DMS153 (cell line): ENCODE measurements at regions not wholly inside any gene's neighbourhood (a gene's known extent, or its start where the extent isn't known, plus 50 kb on each side); places are given as distances from the start of the nearest gene placed in this dataset.

Source experiments
- DNase-seq: peaks from one replicate; lab custom pipeline; 2025; lab: John Stamatoyannopoulos, UW

GRCh38 chr5:125595095-125595494, 828.1 kb upstream of the GRAMD2B start:
- no peak for DNase-seq

DNA sequence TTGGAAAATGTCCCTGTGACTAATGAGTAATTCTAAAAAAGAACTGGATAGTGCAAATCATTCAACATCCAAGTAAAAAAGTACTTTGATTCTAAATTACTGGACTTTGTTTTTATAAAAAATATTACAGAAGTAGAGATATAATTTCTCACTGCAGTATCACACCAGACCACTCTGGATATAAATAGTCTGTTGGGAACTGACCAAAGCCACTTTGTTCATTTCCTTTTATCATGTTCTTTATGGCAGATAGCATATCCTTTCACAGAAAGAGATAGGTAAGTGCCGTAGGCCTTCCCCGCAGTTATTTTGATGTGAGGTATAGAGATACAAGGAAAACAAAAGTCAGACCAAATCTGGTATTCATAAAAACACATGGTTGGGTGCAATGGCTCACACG, 827.4 kb upstream of the GRAMD2B start:
- no peak for DNase-seq

DNA sequence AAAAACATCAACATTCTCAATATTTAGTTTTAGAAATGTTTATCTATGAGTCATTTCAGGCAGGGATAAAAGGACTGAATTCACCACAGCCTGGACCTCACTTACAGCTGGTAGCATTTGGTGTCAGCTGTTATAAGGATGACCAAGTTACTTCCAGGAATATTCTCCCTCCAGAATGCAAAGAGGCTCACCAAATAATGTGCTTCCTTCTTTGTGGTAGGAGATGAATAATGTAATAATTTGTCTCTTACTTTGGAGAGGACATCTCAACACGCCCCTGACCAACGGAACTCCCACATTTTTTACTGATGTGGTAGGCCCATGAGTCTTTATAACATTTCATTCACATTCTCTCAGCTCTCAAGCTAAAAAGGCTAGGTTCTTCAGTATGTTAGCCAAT, 825.9 kb upstream of the GRAMD2B start:
- DNase-seq, result no peak

- no peak for DNase-seq
Observed at GRCh38 chr5:125600559-125600958, 822.6 kb upstream of the GRAMD2B start.

DNA sequence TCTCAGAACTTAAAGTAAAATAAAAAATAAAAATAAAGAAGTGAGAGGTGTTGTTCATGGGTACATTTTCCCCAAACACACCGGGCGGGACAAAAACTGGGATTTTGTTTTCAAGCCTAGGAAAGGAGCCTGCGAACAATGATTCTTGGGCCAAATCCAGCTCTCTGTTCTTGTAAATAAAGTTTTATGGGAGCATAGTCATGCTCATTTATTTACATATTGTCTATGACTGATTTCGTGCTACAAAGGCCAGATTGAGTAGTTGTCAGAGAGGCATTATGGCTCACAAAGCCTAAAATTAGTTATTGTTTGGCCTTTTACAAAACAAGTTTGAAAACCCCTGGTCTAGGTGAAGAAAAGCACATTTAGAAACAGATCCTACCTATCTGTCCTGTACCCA, 821.0 kb upstream of the GRAMD2B start:
- no peak for DNase-seq

DNA sequence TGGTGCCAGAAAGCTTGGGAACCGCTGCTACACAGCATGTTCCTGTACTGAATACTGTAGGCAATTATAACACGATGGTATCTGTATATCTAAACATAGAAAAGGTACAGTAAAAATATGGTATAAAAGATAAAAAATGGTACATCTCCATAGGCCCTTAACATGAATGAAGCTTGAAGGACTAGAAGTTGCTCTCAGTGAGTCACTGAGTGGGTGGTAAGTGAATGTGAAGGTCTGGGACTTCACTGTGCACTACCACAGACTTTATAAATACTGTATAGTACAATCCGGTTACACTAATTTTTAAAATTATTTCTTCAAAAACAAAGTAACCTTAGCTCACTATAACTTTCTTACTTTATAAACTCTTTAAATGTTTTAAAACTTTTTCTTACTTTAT, 819.9 kb upstream of the GRAMD2B start:
- DNase-seq, result no peak

DNA sequence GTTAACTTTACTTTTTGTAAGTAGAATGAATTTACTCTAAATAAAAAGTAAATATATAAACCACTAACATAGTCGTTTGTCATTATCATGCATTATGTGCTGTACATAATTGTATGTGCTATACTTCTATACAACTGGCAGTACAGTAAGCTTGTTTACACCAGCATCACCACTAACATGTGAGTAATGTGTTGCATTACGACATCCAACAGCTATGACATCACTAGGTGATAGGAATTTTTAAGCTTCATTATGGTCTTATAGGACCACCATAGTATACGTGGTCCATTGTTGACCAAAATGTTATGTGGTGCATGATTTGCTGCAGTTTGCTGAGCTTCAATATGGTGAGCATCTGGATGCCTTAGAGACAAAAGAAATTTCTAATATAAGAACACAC, 819.1 kb upstream of the GRAMD2B start:
- DNase-seq, result no peak

GRCh38 chr5:125607018-125607417, 816.2 kb upstream of the GRAMD2B start:
- DNase-seq, result no peak

- no peak for DNase-seq
Observed at GRCh38 chr5:125609011-125609410, 814.2 kb upstream of the GRAMD2B start.

DNA sequence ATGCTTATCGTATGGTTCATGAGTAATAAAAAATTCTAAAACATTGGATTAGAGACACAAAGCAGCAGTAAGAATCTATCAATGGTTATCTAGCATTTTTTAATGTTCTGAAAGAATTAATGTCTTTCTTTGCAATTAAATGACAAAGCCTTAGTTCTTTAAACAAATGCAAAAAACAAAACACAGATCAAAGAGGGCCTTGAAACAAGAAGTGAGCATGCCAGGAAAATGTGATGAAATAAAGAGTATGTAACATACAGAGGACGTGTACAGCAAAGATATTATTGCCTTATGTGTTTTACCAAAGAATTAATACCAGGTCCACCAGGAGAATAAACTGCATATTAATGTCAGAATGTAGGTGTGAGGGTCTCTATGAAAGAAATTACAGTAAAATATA, 812.3 kb upstream of the GRAMD2B start:
- no peak for DNase-seq

DNA sequence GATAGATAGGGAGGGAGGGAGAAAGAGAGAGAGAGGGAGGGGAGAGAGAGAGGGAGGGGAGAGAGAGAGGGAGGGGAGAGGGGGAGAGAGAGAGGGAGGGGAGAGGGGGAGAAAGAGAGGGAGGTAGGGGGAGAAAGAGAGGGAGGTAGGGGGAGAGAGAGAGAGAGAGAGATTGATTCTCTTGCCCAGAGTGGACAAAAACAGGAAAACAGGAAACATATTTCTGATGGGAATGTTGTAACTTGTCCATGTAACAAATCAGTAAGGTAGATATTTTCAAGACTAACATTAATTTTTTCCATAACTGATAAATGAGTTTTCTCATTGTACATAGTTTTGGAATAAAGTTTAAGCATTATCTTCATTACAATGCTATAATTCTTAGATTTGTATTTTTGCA, 811.7 kb upstream of the GRAMD2B start:
- no peak for DNase-seq

DNA sequence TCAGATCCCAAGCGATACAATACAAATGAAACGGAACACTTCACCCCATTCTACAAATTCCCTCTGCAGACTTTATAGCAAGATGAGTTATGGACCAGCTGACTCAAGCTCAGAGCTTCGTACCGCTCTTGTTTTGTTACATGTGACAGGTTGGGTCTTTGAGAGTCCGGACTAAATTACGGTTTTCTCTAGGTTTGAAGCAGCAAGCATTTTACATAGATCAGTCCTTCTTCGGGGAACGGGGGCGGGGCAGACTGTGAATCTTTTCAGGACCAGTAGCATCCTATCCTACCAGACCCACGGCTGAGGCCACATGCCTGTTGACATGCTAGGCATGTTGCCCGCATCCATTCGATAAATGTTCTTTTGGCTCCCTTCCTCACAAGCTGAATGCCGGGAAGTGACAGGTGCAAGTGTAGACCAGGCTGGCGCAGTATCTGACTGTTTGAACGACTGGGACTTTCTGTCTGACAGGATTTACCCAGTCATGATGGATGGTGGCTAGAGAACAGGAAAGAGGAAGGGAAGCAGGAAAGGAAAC, 811.0 kb upstream of the GRAMD2B start:
- DNase-seq, result no peak

- no peak for DNase-seq
Observed at GRCh38 chr5:125612776-125613175, 810.4 kb upstream of the GRAMD2B start.

GRCh38 chr5:125630237-125630636, 793.0 kb upstream of the GRAMD2B start:
- no peak for DNase-seq

GRCh38 chr5:125633523-125633922, 789.7 kb upstream of the GRAMD2B start:
- no peak for DNase-seq

DNA sequence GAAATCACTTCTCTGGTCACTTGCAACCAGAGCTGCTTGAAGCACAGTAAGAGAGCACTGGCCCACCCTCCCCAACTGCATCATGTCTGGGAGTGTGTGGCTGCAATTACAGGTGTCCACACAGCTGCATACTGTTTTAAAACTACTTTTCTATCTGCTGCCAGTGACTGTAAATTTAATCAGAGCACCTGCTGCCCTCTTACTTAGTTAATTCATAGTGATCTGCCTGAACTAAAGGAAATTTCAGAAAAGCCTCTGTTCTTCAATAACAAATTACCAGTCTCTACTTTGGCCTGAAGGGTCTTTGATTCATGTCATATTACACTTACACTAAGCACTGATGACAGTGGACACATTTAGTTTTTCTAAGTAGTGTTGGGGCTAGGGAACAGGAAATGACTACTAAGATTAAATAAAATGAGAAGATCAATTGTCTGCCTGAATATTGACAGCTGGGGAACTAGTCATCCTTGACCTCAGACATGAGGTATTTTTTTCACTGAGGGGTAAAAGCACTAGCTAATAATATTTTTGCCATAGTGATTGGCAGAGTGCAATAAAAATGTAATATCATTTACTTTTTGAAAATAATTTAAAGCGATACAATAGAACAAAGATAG, 788.9 kb upstream of the GRAMD2B start:
- peak; percentile 7 for DNase-seq

DNA sequence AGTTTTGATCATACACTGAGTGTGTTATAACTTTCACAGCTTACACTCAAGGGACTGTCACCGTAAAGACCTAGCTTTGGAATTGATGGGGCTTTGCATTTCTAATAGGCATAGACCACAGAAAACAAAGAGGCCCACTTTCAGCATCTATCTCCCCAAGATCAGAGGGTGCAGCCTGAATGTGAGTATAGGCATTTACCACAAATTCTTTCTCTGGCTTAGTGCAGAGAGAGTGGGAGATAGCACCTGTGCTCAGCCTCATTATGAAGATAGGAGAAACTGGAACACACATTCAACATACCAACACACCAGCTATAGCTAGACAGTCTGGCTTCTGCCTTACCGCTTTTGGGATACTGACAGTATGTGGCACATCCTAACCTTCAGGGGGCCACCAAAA, 783.4 kb upstream of the GRAMD2B start:
- no peak for DNase-seq

DNA sequence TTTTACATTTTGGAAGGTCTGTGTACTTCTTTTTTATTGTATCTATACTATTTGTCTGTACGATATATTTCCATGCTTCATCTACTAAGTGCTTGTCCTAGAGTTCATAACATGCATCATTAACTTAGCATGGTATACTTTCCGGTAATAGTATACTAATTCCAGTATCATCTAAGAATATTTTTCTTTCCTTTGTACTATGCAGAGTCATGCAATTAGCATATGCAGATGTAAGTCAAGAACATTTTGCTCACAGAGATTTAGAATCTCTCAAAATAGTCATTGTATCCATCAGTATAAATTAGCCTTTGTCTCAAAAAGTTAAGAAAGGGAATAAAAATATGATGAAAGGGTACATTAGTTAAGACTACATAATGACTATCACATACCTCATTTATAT, 770.4 kb upstream of the GRAMD2B start:
- no peak for DNase-seq

- DNase-seq, result no peak
Observed at GRCh38 chr5:125654392-125654791, 768.8 kb upstream of the GRAMD2B start.

GRCh38 chr5:125655156-125655555, 768.1 kb upstream of the GRAMD2B start:
- peak; percentile 11 for DNase-seq

DNA sequence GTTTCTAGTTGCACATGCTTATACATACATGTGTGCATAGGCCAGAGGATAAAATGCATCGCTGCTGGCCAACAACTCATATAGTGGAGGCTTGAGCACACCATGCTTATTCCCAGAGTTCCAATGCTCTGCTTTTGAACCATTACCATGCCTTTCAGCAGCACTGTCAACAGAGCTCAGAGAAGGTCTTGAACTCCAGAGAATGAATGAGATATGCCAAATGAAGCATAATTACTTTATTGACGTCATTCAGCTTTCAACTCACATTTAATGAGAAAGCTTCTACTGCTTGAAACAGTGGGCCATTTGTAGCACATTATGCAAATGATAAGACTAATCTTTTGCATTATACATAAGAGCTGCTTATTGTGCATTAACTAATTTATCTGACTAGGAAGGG, 765.3 kb upstream of the GRAMD2B start:
- DNase-seq, result no peak

- no peak for DNase-seq
Observed at GRCh38 chr5:125659316-125660023, 763.7 kb upstream of the GRAMD2B start.

DNA sequence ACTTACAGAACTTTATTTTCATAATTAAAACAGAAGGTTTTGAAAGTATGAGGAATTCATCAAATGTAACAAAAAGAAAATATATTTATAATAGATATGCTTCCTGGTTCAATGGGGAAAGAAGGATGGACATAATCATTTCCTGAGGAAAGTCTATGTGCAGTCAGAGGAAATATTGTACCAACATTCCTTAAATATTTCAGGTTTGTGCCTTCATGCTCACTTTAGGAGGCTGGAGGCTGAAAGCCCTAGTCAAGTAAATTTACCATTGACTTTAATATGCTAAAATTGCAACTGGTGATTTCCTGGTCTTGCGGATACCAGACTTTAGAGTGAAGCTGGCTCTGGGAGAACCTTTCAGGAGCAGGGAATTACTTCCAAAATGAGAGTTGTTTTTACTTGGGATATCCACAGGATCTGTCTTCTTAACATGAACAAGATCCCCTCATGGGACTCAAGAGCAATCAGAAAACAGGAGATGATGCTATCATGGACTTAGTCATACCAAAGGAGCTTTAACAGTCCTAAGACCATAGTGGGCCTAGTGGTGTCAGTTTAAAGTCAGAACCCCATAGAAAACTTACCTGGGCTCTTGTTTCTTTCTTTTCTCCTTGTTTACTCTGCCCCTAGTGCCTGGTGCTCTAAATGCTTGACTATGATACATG, 762.8 kb upstream of the GRAMD2B start:
- DNase-seq, result no peak
